GM21723 (cell line): ENCODE measurements at regions not wholly inside any gene's neighbourhood (a gene's known extent, or its start where the extent isn't known, plus 50 kb on each side); places are given as distances from the start of the nearest gene placed in this dataset.

Source experiments
- ATAC-seq: cut with Tn5 transposase; IDR thresholded peaks from one replicate; pipeline ENCODE4 v1.9.1; 2021; ENCODE audit warnings: mild to moderate bottlenecking, moderate library complexity; ENCODE audit not compliant: unreplicated experiment

- ATAC-seq: no peak
These were observed 764.4 kb downstream of the ADGRL2 start for GRCh38 chr1:82565146-82565545.

DNA sequence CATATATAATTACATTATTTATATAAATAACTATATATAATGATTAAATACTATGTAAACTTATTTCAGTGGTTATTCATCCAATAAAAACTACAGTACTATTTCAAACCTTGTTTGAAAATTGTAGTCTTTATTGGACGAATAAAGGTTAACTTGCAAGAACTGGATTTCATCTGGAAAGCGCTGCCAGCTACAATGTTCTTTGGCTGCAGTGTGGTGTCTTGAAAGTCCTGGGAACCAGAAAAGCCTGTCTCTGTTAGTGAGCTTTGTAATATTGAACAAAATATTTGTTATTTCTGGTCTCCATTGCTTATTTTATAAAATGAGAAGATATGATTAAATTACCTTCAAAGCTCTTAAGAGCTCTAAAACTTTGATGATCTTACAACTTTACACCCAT is 763.6 kb downstream of the ADGRL2 start:
- no peak for ATAC-seq

DNA sequence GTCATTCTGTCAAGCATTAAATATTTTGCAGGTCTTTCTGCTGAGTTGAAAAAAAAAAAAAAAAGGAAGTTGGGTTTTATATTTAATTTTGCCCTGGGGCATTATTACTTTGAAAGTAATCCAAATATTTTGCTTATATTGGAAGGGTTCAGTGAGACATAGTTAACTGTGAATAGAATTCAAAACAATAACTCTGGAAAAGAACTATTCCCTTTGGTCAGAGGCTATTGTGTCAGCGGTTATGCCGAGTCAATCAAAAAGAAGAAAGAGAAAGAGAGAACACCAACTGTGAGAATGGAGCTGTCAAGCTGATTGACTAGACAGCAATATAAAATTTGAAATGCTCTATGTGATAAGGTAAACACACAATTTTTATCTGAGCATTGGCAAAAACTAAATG is 761.7 kb downstream of the ADGRL2 start:
- ATAC-seq: no peak

- ATAC-seq: no peak
These were observed 759.8 kb downstream of the ADGRL2 start for GRCh38 chr1:82560566-82560965.

DNA sequence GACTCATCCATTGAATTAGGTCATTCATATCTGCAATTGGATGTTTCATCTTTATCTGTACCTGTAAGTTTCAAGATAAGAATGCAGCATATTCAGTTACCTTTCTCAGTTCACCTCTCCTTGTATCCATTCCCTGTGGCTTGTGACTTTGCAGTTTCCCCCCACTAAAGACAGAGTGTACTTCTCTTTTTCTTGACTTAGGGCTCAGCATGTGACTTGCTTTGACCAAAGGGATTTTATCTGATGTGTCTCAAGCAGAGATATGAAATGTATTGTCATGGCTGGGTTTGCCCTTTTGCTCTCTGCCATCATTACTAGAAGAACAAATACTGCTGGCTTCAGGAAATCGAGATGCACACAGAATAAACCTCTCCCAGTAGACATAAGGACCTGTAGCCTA is 754.8 kb downstream of the ADGRL2 start:
- no peak for ATAC-seq

GRCh38 chr1:82549841-82550240 is 749.1 kb downstream of the ADGRL2 start:
- ATAC-seq: no peak

DNA sequence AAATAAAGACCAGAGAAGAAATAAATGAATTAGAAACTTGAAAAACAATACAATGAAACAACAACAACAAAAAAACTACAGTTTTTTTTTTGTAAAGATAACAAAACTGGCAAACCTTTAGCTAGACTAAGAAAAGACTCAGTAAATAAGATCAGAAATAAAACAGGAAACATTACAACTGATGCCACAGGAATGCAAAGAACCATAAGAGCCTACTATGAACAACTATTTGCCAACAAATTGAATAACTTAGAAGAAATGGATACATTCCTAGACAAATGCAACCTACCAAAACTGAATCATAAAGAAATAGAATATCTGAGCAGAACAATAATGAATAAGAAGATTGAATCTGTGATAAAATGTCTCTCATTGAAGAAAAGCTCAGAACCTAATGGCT is 742.0 kb downstream of the ADGRL2 start:
- ATAC-seq: no peak

GRCh38 chr1:82542141-82542540 is 741.4 kb downstream of the ADGRL2 start:
- no peak for ATAC-seq

DNA sequence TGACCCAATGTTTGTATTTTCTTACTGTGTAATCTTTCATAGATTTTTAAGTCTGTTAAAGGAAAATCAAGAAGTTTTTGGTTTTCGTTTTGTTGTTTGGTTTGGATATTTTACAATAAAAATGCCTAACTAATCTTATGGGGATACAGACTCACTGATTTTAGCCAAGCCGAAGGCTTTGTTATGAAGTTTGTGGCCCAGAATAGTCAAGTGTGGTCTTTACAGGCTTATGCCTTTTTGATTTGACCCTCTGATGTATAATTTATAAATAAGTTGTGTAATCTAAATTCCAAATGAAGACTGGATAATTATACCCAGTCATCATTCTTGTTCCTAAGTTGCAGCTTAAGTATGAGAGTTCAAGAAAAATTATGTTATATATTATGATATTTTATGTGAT is 739.3 kb downstream of the ADGRL2 start:
- no peak for ATAC-seq

DNA sequence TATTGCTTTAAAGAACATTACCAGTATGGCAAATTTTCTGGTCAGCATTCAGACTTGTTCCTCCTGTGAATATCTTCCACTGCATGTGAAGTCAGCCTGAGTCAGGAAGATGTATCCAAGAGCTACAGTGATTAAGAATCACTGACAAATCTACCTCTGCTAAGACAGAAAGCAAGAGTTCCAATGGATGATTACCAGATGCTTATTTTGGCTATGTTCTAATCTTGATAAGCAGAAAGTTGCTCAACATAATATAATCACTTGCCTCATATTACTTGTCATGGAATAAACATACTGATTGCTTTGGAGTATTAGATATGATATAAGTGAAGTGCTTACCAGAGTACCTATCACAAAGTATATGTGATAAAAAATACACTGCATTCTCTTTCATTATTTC is 738.1 kb downstream of the ADGRL2 start:
- ATAC-seq: no peak

GRCh38 chr1:82534996-82535395 is 734.3 kb downstream of the ADGRL2 start:
- ATAC-seq: no peak

- ATAC-seq: no peak
These were observed 724.6 kb downstream of the ADGRL2 start for GRCh38 chr1:82525378-82525777.

DNA sequence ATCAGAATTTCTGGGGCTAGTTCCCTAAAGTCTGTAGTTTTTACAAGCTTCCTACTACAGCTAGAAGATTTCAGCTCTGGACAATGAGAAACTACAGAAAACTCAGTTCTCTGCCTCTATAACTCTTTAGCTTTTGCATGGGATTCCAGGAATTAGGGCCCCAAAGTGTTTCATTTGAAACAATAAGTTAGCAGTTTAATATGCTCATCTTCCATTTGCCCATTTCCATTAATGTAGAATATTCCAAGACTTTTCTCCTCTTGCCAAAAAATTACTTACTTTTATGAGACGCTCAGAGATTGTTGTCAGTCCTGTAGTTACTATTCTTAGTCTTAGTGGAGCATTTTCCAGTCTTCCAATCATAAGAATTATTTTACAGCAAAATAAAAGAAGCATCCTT is 719.9 kb downstream of the ADGRL2 start:
- ATAC-seq: no peak

DNA sequence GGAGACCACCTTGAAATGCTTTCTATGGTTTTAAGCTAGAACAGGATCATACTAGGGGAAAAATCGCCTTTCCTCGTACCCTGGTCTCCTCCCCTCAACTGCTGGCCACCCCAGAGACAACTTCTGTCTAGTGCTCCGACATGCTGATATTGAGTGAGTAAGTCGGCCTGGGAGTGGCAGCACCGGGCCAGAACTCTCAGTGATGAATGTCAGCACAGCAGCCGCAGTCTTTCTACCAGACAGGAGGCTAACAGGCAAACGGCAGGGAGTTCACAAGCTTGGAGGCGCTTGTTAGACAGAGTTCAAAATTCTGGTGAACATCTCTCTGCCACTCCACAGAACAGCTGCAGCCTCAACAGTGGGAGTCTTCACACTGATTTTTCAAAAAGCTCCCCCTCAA is 716.9 kb downstream of the ADGRL2 start:
- no peak for ATAC-seq

DNA sequence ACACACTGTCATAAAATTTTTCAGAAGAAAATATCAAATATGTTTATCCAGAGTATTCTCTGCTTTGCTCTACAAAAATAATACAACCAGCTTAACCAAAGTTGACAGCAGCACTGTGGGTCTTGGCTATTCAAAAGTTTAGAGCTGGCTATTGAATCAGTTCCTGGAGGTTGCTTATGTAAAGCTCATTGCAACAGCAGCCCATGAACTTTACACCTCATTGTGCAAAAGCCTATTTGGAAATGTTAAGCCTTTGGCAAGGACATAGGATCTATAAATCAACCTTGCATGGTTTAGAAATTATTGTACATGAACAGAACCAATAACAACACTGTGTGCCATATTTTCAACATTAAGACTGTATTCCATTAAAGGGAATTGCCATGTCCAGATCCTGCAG is 714.9 kb downstream of the ADGRL2 start:
- ATAC-seq: no peak

GRCh38 chr1:82511441-82511840 is 710.7 kb downstream of the ADGRL2 start:
- ATAC-seq: no peak

DNA sequence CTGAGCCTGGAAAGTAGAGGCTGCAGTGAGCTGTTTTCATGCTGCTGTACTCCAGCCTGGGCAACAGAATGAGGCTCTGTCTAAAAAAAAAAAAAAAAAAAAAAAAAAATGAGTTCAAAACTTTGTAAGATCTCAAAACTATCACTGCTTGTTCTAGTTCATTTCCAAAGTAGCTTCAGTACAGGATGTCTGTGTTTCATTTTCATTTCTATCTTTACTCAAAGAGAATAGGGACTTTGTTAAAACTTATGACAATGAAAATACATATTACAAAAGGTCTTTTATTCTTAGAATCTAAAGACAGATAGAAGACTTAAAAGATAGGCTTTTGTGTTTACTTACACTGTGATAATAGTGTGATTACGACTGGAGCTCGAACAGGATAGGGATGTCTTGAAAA is 709.7 kb downstream of the ADGRL2 start:
- ATAC-seq: no peak

GRCh38 chr1:82507011-82507410 is 706.3 kb downstream of the ADGRL2 start:
- ATAC-seq: no peak

- no peak for ATAC-seq
These were observed 703.1 kb downstream of the ADGRL2 start for GRCh38 chr1:82503822-82504221.

DNA sequence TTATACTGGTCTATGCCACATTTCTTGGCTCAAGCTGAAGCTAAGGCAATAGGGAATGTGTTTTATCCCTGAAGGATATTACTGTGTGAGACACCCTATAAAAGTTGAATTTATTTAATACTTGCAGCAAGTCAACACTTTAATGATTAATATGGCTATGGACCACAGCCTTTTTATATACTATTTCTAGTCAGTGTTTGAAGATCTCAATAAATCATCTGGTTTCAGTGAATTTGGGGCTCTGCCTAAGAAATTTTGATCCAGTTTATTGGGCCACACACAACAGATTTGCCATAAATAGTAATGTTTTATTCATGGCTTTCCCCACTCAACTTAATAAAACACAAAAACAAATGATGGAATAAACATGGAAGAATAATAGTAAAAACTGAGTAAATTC is 698.3 kb downstream of the ADGRL2 start:
- ATAC-seq: no peak

GRCh38 chr1:82494117-82494516 is 693.4 kb downstream of the ADGRL2 start:
- ATAC-seq: no peak

- ATAC-seq: no peak
These were observed 691.4 kb downstream of the ADGRL2 start for GRCh38 chr1:82492159-82492558.

DNA sequence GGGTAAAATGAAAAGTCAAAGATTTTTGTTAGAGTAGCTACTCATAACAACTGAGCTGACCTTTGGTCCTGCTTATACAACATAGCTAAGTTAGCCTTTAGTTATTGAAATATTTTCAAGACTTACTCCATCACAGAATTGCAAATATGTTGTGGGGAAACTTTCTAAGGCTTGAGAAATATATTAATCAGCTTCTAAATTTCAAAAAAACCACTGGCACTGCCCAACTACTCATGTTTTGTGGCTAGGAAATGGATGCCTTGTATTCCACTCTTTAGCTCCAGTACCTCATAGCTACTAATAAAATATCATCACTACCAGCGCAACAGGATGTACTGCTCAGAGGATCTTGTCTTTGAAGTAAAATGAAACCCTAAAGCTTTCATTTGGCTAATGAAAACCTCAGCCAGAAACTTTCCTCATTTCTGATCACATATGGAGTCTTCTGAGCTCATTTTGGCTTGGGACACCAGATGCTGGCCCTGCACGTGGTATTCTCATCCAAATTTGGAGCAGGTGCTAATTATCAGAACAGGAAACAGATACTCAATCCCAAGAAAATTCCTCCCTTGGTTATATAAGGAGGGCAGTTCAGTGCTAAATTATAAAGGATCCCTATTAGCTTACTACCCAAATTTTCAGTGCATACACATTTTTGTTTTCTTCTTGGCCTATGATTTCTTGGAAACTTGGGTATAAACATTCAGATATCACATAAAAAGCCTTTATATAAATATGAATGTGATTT is 690.7 kb downstream of the ADGRL2 start:
- no peak for ATAC-seq
